GM10266 (cell line): ENCODE measurements at regions not wholly inside any gene's neighbourhood (a gene's known extent, or its start where the extent isn't known, plus 50 kb on each side); places are given as distances from the start of the nearest gene placed in this dataset.

Experiments
- DNase-seq: peaks from one replicate; pipeline ENCODE4 v3.0.0; 2012; ENCODE audit errors: extremely low spot score
- CTCF ChIP-seq: IDR thresholded peaks from 2 replicates; pipeline ENCODE4 v1.5.1; 2012; ENCODE audit warnings: mild to moderate bottlenecking, low read depth; ENCODE audit not compliant: control insufficient read depth, insufficient read depth; ENCODE audit errors: missing control alignments

DNA sequence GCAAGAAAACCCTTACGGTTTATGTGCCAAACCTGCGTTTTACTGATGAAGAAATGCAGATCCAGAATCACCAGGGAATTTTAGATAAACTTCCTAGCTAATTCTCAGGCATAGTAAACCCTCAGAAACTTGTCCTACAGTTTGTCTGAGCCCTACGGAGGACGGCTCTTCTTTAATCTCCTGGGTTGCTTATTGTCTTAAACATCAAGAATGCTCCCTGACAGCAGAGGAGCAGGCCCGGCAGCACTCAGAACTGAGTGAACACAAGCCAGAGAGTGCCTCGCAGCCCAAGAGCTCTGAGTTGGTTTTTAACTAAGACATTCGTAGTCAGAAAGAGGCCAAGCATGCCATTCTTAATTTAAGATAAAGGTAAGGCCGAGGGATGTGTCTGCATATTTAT, 114.7 kb upstream of the ERCC6L2 start:
- TF ChIP-seq CTCF = no peak
- DNase-seq = no peak

DNA sequence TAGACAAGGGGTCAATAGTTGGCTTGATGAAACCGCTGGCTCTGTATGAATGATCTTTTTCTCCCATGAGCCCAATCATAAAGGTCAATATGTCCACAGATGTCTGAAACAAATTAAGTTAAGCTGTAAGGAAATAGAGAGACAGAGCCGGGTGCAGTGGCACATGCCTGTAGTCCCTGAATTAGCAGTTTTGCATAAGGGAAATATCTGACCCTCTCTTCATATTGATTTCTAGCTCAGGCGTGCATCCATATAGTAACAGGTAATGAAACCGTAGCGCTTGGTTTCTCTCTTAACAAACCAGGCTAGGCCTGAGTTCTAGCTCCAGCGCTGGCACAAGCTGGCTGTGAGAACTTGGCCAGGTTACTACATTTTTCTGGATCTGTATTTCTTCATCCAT, 118.1 kb upstream of the ERCC6L2 start:
- TF ChIP-seq CTCF = no peak
- DNase-seq = no peak

DNA sequence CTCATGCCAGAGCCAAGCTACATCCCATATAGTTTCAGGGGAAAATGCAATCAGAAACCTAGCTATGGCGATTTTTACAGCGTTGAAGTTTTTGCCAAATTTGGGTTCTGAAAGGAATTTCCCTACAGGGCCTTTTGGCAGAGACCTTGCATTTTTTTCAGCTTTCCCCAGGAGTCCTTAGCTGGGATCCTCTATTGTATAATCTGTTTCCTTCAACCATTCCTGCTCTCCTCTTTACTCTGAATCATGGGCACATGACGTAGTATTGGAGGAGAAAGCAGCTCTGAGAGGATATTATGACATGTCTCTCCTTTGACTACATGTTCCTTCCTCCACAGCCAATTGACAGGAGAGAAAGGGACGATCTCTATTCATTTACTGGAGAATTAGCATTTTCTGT, 118.5 kb upstream of the ERCC6L2 start:
- no peak for DNase-seq
- no peak for TF ChIP-seq CTCF

DNA sequence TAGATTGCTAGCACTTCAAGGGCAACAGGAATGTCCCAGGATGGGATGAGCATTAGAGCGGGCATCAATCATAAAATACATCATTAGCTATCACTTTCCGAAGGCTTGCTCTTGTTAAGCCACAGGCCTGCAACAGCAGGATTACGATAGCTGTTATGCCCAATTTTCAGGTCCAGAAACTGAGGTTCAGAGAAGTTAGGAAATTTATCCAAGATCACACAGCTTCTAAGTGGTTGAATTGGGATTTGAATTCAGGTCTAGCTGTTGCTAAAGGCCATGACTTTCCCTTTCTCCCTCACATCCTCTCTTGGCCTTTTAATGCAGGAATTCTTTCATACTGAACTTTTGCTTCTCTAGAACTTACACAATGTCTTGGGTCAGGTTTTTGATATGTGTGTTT, 119.4 kb upstream of the ERCC6L2 start:
- no peak for TF ChIP-seq CTCF
- no peak for DNase-seq

- DNase-seq = no peak
- TF ChIP-seq CTCF = no peak
Observed at GRCh38 chr9:95755421-95755730, 120.1 kb upstream of the ERCC6L2 start.

- no peak for TF ChIP-seq CTCF
- no peak for DNase-seq
Observed at GRCh38 chr9:95754533-95755420, 120.7 kb upstream of the ERCC6L2 start.

GRCh38 chr9:95753762-95754465, 121.6 kb upstream of the ERCC6L2 start:
- DNase-seq = no peak
- no peak for TF ChIP-seq CTCF
